Left kidney (tissue), 1 donor: ENCODE measurements at regions not wholly inside any gene's neighbourhood (a gene's known extent, or its start where the extent isn't known, plus 50 kb on each side); places are given as distances from the start of the nearest gene placed in this dataset.
A peak's percentile ranks its signal among the peaks of the same experiment; 100 is the strongest.

ENCODE experiments used
- DNase-seq: peaks from one replicate; pipeline ENCODE4 v3.0.0-alpha.2; 2013

GRCh38 chr2:194253528-194254259 is 1403.3 kb upstream of the SLC39A10 start:
- DNase-seq = no peak

DNA sequence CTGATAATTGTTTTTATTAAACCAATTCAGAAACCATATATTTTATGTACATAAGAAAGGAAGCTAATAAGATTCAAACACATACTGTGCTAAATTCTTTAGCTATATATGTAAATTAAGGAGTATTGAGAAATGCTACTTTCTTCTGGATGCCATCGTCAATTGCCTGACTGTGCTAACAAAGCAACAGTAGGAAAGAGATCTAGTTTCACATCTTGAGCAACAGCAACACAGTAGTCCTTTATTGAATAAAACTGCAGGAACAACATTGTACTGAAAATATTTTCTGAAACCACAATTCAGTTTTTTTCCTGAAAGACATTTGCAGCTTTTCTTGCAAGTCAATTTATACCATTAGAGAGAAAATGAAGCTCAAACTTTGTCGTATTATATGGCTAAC is 1404.9 kb upstream of the SLC39A10 start:
- no peak for DNase-seq

- DNase-seq = no peak
These were observed 1424.4 kb upstream of the SLC39A10 start for GRCh38 chr2:194232600-194232999.

DNA sequence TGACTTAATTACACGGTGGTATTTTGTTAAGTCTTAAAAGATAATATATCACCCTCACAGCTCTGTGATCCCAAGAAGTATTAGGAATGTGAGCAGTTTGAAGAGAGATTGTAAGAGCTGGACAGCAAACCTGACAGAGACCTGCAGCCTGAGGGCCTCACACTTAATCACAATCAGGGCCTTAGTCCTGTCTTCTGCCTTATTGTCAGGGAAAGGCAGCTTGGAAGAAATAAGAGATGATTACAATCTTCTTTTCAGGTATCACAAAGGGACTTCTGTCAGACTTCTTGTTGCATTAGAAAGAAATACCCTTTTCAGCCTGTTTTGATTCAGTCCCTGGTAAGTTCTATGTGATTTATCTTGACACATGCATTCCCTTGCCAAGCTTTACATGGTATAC is 1433.8 kb upstream of the SLC39A10 start:
- no peak for DNase-seq

DNA sequence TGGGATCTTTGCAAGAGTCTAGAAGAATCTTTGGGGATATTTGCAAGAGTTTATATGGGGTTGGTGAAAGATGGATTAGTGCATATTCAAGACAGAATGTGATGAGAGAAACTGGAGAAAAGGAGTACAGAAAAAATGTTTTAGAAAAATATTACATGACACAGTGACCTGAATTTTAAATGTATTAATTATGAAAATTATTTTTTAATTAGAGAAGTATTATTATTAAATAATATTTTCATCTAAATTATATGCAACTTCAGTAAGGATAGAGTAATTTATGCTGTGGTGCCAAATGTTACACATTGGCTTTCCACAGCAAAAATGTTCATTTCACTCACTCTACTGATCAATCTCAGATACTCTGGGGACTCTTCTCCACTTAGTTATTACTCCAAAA is 1442.8 kb upstream of the SLC39A10 start:
- DNase-seq = no peak

- no peak for DNase-seq
These were observed 1451.3 kb upstream of the SLC39A10 start for GRCh38 chr2:194205568-194206227.

- no peak for DNase-seq
These were observed 1453.1 kb upstream of the SLC39A10 start for GRCh38 chr2:194203898-194204297.

GRCh38 chr2:194182888-194183287 is 1474.1 kb upstream of the SLC39A10 start:
- DNase-seq = no peak

GRCh38 chr2:194176134-194176533 is 1480.9 kb upstream of the SLC39A10 start:
- DNase-seq = no peak

- DNase-seq = peak; percentile 6
These were observed 1490.2 kb upstream of the SLC39A10 start for GRCh38 chr2:194166818-194167217.

GRCh38 chr2:194155431-194155830 is 1501.6 kb upstream of the SLC39A10 start:
- DNase-seq = no peak

- no peak for DNase-seq
These were observed 1505.8 kb upstream of the SLC39A10 start for GRCh38 chr2:194151231-194151630.

DNA sequence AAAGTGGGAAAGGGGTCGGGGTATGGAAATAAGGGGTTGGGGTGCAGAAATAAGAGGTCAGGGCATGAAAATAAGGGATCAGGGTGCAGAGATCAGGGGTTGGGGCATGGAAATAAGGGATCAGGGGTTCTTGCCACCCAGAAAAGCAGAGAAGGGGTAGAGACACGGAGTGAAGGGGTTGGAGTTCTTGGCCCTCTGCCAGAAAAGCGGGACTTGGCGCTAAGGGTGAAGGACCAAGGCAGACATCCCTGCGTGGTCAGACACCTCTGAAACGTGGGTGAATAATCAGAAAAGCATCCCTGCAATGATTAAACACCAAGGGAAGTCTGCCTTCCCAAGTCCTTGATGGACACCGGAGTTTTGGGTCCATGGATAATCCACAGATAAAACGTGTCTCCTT is 1521.6 kb upstream of the SLC39A10 start:
- DNase-seq = no peak

DNA sequence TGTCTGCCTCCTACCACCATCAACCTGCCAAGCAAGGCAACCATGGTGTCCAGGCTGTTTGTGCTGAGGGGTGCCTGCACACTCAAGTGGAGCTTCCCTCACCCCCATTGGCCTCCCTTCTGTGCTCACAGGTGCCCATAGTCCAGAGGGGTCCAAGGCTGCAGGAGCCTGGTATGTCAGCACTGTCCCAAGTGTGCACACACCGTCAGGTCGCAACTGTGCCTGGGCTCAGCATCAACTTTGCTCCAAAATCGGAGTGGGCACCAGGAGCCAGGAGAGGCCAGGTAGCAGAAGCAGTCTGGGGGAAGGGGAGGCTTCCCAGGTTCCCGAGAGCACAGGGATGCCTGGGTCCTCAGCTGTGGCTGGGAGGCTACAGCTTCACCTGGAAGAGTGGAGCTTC is 1528.2 kb upstream of the SLC39A10 start:
- no peak for DNase-seq

DNA sequence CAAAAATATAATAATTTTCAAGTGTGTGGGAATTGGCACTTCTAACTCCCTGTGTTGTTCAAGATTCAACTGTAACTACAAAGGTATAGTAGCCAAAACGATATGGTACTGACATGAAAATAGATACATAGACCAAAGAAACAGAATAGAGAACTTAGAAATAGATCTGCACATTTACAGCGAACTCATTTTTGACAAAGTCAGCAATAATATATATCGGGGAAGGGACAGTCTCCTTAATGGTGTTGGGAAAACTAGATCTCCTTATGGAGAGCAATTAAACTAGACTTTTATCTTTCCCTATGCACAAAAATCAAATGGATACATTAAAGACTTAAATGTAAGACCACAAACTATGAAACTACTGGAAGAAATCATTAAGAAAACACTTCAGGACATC is 1530.6 kb upstream of the SLC39A10 start:
- DNase-seq = no peak

DNA sequence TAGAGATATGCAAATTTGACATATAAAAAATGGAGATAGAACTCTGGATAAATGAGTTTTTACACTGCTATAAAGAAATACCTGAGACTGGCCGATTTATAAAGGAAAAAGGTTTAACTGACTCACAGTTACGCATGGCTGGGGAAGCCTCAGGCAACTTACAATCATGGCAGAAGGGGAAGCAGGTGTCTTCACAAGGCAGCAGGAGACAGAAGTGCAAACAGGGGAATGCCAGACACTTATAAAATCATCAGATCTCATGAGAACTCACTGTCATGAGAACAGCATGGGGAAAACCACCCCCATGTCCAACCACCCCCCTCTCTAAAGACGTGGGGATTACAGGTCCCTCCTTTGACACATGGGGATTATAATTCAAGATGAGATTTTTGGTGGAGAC is 1540.2 kb upstream of the SLC39A10 start:
- DNase-seq = no peak

- no peak for DNase-seq
These were observed 1551.7 kb upstream of the SLC39A10 start for GRCh38 chr2:194105358-194105757.

- no peak for DNase-seq
These were observed 1552.3 kb upstream of the SLC39A10 start for GRCh38 chr2:194104687-194105086.

- no peak for DNase-seq
These were observed 1552.9 kb upstream of the SLC39A10 start for GRCh38 chr2:194103941-194104659.

DNA sequence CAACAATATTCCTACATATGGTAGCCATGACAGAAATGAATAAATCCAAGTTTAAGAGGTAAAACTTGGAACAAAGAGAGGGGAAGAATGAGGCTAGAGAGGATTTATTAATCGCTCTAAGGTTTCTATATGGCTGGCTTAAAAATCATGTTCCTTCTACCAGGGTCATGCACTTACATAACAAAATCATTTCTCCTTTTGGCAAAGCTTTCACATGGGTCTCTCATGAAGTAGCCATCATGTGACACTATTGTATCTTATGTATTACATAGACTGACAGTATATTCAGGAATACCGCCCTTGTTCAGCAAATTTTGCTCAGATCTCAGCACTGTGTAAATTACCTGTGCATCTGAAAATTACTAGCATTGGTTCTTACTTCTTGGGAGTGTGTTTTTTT is 1554.5 kb upstream of the SLC39A10 start:
- DNase-seq = no peak

GRCh38 chr2:194100201-194100600 is 1556.8 kb upstream of the SLC39A10 start:
- no peak for DNase-seq

GRCh38 chr2:194096402-194096801 is 1560.6 kb upstream of the SLC39A10 start:
- DNase-seq = no peak

DNA sequence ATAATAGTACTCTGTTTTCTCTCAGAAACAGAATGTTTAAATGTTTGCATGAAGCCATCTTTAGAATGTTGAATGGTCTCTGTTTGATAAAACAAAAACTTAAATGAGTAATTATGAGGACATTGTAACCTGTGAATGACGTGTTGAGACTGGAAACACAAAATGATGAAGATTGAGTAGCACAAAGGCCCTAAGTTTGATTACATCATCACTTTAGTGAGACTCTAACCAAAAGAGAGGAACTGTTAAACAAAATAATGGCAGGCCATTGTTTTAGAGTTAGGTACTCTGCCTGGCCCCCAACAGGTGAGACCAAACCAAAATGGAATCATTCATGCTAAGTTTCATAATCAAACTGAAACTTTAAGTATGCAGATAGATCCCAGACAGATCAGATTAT is 1561.7 kb upstream of the SLC39A10 start:
- DNase-seq = no peak
